HG03457 (cell line): ENCODE measurements at regions not wholly inside any gene's neighbourhood (a gene's known extent, or its start where the extent isn't known, plus 50 kb on each side); places are given as distances from the start of the nearest gene placed in this dataset.
"Not testable (repeated sequence)": the region's sequence is repeated elsewhere in the genome, so short reads cannot be mapped to it uniquely, and the experiment has no call there.

Experiments used
- ATAC-seq: cut with Tn5 transposase; IDR thresholded peaks from one replicate; pipeline ENCODE4 v1.9.1; 2021; ENCODE audit warnings: moderate number of reproducible peaks; ENCODE audit not compliant: unreplicated experiment

DNA sequence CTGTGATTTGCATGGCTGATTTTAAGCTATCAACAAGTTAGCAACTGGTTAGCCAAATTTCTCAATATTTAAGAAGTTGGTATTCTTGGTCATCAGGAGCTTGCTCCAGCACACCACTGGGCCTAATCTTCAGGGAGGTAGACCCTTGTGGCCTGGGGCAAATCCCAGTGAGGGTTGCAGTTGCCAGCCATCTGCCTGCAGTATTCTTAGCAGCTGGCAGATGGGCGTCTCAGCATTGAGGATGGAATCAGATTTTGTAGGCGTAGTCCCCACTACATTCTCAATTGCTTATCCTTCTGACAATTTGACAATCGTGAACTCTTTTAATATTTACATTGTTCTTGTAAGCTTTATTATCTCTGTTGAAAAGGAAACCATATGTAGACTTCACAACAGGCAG is 1266.2 kb downstream of the SLITRK5 start:
- ATAC-seq = no peak

DNA sequence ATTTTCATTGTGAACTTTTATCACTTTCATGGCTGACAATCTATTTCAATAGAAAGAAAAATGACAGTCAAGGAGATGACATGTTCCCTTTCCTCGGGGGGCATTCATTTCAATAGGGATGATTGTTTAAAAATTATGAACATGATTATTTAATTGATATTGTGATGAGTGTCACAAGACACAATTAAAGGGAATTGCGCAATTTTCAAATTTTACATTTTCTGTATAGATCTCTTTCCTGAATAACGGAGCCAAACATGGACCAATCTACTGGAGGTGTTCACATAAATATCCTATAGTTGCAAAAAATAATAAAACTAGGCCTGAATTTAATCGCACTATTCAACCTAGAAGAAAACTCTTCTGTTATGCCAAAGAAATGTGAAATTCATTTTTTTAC is 1274.6 kb downstream of the SLITRK5 start:
- ATAC-seq = no peak

DNA sequence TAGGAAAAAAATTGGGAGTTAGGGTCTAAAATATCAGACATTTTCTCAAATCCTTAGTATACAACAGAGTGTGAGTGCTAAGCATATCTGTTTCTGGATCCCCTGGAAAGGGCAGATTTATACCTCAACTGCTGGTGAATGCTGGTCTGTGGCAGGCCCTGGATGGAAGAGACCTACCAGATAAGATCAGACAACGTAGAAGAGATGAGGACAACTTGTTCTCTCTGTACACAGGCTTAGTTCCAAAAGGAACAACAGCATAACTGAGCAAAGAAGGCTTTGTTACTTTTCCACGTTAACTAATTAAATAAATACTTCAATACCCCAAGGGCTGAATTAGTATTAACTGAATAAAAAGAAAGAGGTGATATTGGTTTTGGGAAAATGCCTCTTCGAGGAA is 1277.3 kb downstream of the SLITRK5 start:
- no peak for ATAC-seq

DNA sequence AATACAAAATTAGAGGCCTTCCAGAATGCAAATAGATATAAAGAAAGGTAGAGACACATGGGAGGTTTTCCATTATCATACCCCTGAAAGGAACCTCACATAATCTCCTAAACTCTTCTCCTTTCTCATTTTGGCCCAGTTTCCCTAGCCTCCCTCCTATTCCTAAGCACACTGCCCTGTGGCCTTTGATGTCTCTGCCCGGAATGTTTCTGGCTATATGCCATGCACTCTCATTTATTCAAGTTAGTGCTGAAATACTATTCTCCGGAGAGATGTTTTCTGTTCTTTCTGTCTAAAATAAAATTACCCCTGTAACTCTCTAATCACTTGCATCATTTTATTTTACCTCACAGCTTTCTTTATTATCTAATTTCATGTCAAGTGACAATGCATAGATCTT is 1287.7 kb downstream of the SLITRK5 start:
- ATAC-seq = no peak

DNA sequence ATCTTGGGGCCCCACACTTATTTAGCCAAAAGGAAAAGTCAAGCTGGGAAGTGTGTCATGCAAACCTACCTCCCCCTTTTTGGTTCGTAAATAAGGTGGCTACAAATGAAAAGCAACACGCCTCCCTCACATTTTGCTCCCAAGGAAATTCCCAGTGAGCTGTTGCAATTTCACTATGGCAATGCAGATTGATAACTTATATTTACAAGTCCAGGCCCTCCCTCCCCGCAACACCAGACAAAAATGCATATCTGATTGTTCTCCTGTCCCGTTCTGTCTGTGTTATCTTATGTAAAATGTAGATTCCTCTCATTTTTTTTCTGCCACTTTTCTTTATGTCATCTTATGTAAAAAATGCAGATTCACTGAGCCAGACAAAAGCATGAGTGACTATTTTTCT is 1305.3 kb downstream of the SLITRK5 start:
- ATAC-seq = no peak

DNA sequence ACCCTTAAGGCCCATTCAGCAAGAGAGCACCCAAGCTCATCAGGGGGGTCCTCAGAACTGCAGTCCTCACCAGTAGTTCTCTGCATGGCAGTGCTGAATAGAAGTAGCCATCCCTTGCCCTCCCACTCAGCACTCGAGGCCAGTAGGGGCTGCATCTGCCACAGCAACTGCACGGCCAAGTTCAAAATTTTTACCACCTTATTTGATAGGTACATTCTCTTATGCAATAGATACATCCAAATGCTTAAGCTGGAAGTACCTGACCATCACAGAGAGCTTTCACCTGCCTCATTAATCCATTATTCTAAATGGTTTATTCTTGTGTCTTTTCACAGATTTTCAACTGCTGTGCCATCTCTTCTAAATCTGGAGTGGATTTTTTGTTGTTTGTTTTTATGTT is 1307.4 kb downstream of the SLITRK5 start:
- ATAC-seq = no peak

DNA sequence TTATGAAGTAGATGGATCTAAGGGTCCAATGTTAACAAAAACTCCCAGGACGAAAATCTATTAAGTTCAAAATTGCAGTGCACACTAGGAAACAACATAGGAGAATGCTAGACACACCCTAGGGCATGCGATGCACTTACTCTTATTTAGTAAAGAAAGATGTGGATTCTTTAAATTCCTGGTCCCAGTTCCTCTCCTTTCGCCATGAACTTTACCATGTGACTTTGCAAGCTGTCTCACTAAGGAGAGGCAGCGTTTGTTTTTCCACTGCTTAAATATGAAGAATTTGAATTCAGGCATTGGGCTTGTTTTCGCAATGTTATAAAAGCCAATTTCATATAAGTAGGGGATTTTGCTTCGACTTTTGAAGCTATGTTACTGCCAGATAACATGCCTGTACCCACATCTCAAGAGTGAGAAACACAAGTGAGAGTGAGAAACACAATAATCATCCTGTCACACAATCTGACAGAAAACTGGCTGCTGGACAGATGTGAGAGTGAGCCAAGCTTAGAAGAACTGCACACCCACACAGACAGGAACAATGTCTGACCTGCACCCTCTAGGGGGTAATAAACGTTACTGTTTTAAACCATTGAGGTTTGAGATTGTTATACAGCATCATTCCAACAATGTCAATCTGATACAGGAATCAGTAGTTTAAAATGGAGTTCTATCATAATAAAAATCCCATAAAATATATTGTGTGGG is 1308.4 kb downstream of the SLITRK5 start:
- no peak for ATAC-seq

DNA sequence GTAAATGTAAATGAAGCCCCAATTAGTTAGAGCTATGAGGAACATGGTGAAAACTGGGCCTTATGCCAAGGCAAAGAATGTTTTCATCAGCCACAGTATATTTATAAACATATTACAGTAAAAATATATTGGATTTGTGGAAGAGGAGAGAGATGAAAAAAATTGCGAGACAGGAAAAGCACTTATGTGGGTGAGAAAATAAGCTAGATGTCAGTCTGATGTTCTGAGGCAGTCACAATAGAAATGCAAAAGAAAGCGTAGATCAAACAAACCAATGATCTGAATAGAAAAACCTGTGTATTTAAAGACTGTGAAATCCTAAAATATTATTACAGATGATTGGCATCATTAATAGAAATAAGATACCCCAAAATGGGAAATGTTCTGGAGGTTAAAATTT is 1332.5 kb downstream of the SLITRK5 start:
- no peak for ATAC-seq

DNA sequence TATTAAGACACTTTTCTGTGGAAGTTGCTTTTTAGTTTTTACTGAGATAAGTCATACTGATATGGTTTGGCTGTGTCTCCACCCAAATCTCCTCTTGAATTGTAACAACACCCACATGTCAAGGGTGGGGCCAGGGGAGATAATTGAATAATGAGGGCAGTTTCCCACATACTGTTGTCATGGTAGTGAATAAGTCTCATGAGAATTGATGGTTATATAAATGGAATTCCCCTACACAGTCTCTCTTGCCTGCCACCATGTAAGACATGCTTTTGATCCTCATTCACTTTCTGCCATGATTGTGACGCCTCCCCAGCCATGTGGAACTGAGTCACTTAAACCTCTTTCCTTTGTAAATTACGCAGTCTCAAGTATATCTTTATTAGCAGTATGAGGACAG is 1340.4 kb downstream of the SLITRK5 start:
- ATAC-seq = no peak

DNA sequence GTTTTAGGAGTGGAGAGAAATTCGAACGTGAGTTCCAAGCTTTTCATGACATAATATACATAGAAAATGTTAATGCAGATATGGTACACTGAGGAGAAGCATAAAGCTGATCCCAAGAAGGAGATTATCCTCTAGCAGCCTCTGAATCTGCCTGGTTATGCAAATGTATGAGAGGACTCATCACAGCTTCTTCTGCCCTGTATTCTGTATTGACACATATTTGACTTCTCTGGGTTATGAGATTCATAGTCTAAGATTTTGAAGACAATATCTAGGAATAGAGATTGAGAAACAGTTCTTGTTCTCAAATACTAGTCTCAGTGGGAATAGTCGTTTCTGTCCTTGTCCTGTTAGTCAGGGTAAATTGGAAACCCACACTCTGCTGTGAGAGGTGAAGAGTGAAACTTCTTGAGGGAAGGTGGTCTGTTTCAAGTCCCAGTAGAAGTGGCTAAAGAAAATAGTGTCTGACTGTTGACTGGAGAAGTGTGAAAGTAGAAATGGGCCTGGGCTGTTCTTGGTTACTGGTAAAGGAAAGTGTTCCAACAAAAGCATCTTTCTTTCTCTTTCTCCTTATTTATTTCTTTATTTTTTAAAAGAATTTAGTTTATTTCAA is 1356.6 kb downstream of the SLITRK5 start:
- ATAC-seq = no peak

DNA sequence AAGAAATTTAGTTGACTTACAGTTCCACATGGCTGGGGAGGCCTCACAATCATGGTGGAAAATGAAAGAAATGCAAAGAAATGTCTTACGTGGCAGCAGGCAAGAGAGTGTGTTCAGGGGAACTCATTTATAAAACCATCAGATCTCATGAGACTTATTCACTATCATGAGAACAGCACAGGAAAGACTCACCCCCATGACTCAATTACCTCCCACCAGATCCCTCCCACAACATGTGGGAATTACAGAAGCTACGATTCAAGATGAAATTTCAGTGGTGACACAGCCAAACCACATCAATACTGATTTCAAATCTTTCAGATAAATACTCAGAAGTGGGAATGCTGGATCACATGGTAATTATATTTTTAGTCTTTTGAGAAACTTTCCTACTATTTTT is 1357.9 kb downstream of the SLITRK5 start:
- ATAC-seq = no peak

DNA sequence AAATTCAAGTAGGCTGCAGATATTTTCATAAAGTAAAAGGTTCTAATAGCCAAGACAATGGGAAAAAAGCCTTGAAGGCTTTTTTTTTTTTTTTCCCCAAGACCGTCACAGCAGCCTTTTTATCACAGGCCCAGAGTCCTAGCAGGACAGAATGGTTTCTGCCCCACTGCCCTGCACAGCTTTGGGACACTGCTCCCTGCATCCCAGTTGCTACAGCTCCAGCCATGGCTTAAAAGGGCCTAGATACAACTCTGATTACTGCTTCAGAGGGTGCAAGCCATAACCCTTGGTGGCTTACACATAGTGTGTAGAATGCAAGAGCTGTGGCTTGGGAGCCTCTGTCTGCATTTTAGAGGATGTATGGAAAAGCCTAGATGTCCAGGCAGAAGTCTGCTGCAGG is 1362.8 kb downstream of the SLITRK5 start:
- ATAC-seq = no peak

DNA sequence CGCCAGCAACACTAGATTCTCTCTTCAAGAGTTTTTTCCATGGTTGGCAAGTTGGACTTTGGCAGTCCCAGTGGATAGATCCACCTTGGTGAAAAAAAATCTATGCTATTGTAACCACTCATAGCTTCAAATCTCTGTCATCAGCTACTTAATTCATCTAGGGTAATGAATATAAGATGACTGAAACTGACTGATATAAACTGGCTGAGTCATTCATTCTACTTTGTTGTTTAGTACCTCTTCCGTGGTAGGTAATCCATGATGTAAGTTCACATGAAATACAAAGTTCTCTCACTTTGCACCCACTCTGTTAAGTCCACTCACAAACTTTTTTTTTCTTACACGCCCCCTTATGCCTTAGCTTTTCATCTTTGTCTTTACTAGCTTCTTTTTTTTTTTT is 1381.5 kb downstream of the SLITRK5 start:
- no peak for ATAC-seq

DNA sequence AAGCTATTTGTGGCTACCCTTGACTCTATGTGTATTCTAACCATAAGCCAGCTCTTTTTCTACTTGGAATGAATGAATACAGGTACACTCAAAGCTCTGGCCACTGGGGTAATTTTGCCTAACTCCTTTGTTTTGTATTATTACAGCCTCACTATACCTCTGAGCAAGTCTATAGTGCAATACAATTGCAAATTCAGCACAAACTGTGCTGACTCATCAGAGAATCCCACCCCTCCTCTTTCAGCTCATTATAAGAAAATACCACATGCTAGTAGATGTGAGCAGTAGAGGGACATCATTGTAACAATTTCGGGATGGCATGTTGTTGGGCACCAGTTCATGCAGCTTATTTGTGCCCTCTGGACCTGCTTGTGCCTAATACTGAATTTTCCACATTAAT is 1382.2 kb downstream of the SLITRK5 start:
- ATAC-seq = no peak

DNA sequence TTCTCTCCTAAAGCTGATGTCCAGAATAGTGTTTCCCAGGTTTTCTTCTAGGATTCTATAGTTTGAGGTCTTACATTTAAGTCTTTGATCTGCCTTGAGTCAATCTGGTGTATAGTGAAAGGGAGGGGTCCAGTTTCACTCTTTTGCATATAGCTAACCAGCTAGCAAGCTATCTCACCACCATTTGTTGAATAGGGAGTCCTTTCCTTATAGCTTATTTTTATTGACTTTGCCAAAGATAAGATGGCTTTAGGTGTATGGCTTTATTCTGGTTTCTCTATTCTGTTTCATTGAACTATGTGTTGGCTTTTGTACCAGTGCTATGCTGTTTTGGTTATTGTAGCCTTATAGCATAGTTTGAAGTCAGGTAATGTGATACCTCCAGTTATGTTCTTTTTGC is 1386.1 kb downstream of the SLITRK5 start:
- ATAC-seq = no peak

DNA sequence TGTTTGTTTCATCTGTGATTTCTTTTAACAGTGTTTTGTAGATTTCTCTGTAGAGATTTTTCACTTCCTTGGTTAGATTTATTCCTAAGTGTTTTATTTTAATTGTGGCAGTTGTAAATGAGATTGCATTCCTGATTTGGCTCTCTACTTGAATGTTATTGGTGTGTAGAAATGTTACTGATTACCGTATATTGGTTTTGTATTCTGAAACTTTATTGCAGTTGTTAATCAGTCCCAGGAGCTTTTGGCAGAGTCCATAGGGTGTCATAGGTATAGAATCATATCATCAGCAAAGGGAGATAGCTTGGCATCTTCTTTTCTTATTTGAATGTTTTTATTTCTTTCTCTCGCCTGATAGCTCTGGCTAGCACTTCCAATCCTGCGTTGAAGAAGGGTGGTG is 1386.7 kb downstream of the SLITRK5 start:
- ATAC-seq = no peak

DNA sequence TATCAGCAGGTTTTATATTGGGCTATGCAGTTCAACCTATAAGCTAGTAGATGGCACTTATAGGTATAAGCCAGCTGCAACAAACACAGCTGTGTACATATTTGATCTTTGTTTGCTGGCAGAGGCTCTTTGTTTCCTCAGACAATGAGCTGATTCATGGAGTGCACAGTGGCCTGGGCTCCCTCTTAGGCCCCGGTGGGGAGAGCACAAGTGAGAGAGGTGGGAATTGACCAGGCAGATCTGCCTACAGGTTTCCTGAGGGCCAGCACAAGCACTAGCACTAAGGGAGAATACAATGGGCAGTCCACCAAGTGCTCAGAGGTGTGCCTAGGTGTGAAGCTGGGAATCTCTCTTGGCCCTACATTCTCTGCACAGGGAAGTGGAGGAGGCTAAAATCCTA is 1390.7 kb downstream of the SLITRK5 start:
- ATAC-seq = no peak

DNA sequence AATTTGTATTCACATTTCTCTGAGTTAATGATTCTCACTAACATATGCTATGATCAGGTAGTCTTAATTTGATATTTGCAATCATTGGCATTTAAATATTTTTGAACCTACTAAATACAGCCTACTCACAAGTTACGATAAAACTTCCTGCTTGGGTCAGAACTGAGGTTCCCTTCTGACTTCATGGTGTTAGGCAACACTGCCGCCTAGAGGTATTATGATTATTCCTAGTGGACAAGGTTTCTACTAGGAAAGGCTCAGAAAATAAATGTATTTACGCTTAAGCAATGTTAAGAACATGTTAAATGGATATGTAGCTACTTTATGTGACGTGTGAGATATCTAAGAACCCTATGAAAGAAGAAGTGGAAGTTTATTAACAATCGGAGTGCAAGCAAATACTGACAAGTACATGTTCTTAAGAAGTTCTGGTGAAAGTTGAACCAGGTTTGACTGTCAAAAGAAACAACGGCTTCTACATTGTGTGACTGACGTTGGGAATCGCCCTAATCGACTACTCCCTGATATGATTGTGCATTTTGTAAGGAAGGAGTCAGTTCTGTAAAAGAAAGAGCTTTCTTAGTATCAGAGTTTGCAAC is 1395.8 kb downstream of the SLITRK5 start:
- ATAC-seq = no peak

DNA sequence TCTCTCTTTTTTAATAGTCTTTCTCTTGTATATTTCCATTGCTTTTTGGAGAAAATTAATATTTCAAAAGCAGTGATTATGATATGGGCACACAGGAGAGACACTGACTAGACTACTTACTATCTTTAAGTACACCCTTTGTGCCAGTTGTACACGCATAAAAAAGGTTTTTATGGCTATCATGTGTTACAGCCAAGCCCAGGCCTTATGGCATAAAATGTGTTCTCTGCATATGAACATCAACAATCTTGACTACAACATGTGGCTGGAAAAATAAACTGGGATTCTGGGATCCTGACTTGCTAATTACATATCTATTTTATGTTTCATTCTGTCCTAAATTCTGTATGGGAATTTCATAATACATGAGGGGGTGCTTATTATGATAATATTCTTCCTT is 1401.8 kb downstream of the SLITRK5 start:
- ATAC-seq = no peak

DNA sequence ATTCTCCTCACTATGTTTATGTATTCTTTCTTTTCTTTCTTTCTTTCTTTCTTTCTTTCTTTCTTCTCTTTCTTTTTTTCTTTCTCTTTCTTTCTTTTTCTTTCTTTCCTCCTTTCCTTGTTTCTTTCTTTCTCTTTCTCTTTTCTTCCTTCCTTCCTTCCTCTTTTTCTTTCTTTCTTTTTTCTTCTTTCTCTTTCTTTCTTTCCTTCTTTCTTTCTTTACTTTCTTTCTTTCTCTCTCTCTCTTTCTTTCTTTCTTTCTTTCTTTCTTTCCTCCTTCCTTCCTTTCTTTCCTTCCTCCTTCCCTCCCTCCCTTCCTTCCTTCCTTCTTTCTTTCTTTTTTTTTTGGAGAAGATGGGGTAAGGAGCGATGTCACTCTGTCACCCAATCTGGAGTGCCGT is 1405.5 kb downstream of the SLITRK5 start:
- no peak for ATAC-seq

DNA sequence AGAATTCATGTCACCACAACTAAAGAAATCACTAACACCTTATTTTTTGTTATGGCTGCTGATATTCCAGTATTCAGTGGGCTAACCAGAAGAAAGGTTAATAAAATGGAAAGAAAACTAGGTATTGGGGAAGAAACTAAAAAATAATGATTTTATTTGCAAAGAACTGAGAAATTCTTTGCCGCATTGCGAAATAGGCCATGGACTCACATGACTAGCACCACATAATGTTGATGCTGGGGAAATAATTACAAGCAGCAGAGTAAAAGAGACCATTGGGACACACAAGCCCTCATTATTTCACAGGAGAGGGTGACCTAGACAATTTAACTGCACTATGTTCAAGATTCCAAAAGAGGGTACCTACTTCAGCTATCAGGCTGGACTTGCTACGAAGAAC is 1411.5 kb downstream of the SLITRK5 start:
- ATAC-seq = no peak

DNA sequence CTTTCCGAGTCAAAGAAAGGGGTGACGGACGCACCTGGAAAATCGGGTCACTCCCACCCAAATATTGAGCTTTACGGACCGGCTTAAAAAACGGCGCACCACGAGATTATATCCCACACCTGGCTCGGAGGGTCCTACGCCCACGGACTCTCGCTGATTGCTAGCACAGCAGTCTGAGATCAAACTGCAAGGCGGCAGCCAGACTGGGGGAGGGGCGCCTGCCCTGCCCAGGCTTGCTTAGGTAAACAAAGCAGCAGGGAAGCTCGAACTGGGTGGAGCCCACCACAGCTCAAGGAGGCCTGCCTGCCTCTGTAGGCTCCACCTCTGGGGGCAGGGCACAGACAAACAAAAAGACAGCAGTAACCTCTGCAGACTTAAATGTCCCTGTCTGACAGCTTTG is 1416.9 kb downstream of the SLITRK5 start:
- ATAC-seq = not testable (repeated sequence)

DNA sequence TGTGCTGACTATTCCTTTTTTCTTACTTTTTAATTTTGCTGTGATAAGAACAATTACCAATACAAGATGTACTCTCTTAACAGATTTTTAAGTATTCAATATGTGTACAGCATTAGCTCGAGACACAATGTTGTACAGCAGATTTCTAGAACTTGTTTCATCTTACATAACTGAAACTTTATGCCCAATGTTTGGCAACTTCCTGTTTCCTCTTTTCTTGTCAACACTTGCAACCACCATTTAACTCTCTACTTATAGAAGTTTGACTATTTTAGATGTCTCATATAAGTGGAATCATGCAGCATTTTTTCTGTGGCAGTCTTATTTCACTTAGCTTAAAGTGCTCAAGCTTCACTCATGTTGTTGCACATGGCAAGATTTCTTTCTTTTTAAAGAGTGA is 1426.8 kb downstream of the SLITRK5 start:
- no peak for ATAC-seq
